IMR-90 (cell line): ENCODE measurements at regions not wholly inside any gene's neighbourhood (a gene's known extent, or its start where the extent isn't known, plus 50 kb on each side); places are given as distances from the start of the nearest gene placed in this dataset.

ENCODE experiments used
- ATAC-seq: fragments of 200-7000 bp; cut with Tn5 transposase; 2 replicates; pipeline ENCODE4 v1.9.1; 2020; ENCODE audit warnings: low read depth, mild to moderate bottlenecking, moderate library complexity
- BruUV-seq: library from RNA; stranded (reverse); fragments of 400-500 nt; replicated peaks from 2 replicates; lab custom pipeline; 2021; lab: Mats Ljungman, UMichigan
- CTCF ChIA-PET: fragments of 300-600 bp; formaldehyde crosslinking; extraction: SDS; loops from one replicate; lab custom pipeline; 2021; ENCODE audit warnings: antibody characterized with exemption; lab: Yijun Ruan, JAX
- POLR2A ChIA-PET: fragments of 300-600 bp; sonication (Branson Sonifier 250); formaldehyde crosslinking; loops from one replicate; lab custom pipeline; 2022; ENCODE audit warnings: antibody characterized with exemption; ENCODE audit not compliant: unreplicated experiment; lab: Charles Lee
- DNase-seq: peaks from one replicate; pipeline ENCODE4 v3.0.0; 2013
- H2AFZ ChIP-seq: replicated peaks from 2 replicates; pipeline ENCODE3; 2013; ENCODE audit warnings: low read length, mild to moderate bottlenecking; ENCODE audit not compliant: poor library complexity
- H2AK5ac ChIP-seq: 2 replicates; pipeline ENCODE4 v1.6.1; 2013; ENCODE audit warnings: low read depth, low read length, inconsistent platforms
- H2AK9ac ChIP-seq: replicated peaks from 2 replicates; pipeline ENCODE3; 2013; ENCODE audit warnings: mild to moderate bottlenecking, low read depth, low read length, moderate library complexity; ENCODE audit not compliant: poor library complexity
- H2BK120ac ChIP-seq: 2 replicates; pipeline ENCODE4 v1.6.1; 2013; ENCODE audit warnings: low read depth, low read length, inconsistent platforms
- H2BK15ac ChIP-seq: 3 replicates; pipeline ENCODE4 v1.6.1; 2013; ENCODE audit warnings: low read depth, low read length, inconsistent platforms
- H2BK20ac ChIP-seq: 2 replicates; pipeline ENCODE4 v1.6.1; 2013; ENCODE audit warnings: low read depth, mild to moderate bottlenecking, inconsistent platforms, low read length, moderate library complexity
- H2BK5ac ChIP-seq: 2 replicates; pipeline ENCODE4 v1.6.1; 2013; ENCODE audit warnings: mild to moderate bottlenecking, low read depth, low read length, inconsistent platforms; ENCODE audit not compliant: poor library complexity, severe bottlenecking
- H3K14ac ChIP-seq: replicated peaks from 2 replicates; pipeline ENCODE4 v1.6.1; 2013; ENCODE audit warnings: low read depth, low read length, inconsistent platforms
- H3K18ac ChIP-seq: 2 replicates; pipeline ENCODE4 v1.6.1; 2013; ENCODE audit warnings: low read depth, low read length, control low read depth
- H3K23ac ChIP-seq: 2 replicates; pipeline ENCODE4 v1.6.1; 2013; ENCODE audit warnings: low read depth, low read length, inconsistent platforms
- H3K27ac ChIP-seq: 2 replicates; pipeline ENCODE4 v1.5.1; 2013; ENCODE audit warnings: mild to moderate bottlenecking, control low read depth, low read length; ENCODE audit not compliant: insufficient read depth
- H3K27me3 ChIP-seq: 2 replicates; pipeline ENCODE4 v1.6.1; 2013; ENCODE audit warnings: low read length; ENCODE audit not compliant: control insufficient read depth, insufficient read depth
- H3K36me3 ChIP-seq: 2 replicates; pipeline ENCODE4 v1.6.1; 2013; ENCODE audit warnings: low read length, mixed read lengths; ENCODE audit not compliant: control insufficient read depth, insufficient read depth
- H3K4ac ChIP-seq: 2 replicates; pipeline ENCODE4 v1.6.1; 2013; ENCODE audit warnings: low read depth, low read length, inconsistent platforms
- H3K4me1 ChIP-seq: 2 replicates; pipeline ENCODE4 v1.6.1; 2013; ENCODE audit warnings: low read length, mixed read lengths; ENCODE audit not compliant: control insufficient read depth, insufficient read depth
- H3K4me2 ChIP-seq: 2 replicates; pipeline ENCODE4 v1.6.1; 2013; ENCODE audit warnings: low read depth, mild to moderate bottlenecking, control low read depth, low read length, moderate library complexity
- H3K4me3 ChIP-seq: 2 replicates; pipeline ENCODE4 v1.5.1; 2013; ENCODE audit warnings: low read depth, mild to moderate bottlenecking, control low read depth, low read length, moderate library complexity; ENCODE audit not compliant: insufficient read depth
- H3K56ac ChIP-seq: 2 replicates; pipeline ENCODE4 v1.6.1; 2013; ENCODE audit warnings: low read length, inconsistent platforms; ENCODE audit not compliant: insufficient read depth; ENCODE audit errors: extremely low read depth
- H3K79me1 ChIP-seq, 2 experiments: 2 replicates each; pipeline ENCODE4 v1.6.1; 2013; ENCODE audit warnings: low read length in 2 of 2, inconsistent platforms in 1 of 2, low read depth in 1 of 2
- H3K9ac ChIP-seq: 2 replicates; pipeline ENCODE4 v1.6.1; 2013; ENCODE audit warnings: low read depth, low read length, control low read depth
- H3K9me1 ChIP-seq: 2 replicates; pipeline ENCODE4 v1.6.1; 2013; ENCODE audit warnings: low read length, inconsistent platforms; ENCODE audit not compliant: insufficient read depth
- H3K9me3 ChIP-seq: 2 replicates; pipeline ENCODE4 v1.6.1; 2013; ENCODE audit warnings: low read length; ENCODE audit not compliant: control insufficient read depth, insufficient read depth
- H4K20me1 ChIP-seq: 2 replicates; pipeline ENCODE4 v1.6.1; 2013; ENCODE audit warnings: low read length, inconsistent platforms; ENCODE audit not compliant: insufficient read depth
- H4K5ac ChIP-seq: 2 replicates; pipeline ENCODE4 v1.6.1; 2013; ENCODE audit warnings: mild to moderate bottlenecking, low read depth, low read length, control low read depth
- H4K8ac ChIP-seq, 2 experiments: 2 replicates each; pipeline ENCODE4 v1.6.1; 2013; ENCODE audit warnings: low read depth in 2 of 2, low read length in 2 of 2, control low read depth in 1 of 2, inconsistent platforms in 1 of 2
- H4K91ac ChIP-seq: 2 replicates; pipeline ENCODE4 v1.6.1; 2013; ENCODE audit warnings: low read depth, low read length, inconsistent platforms; ENCODE audit not compliant: insufficient read depth
- FOS ChIP-seq: fragments of 150-350 bp; IDR thresholded peaks from 2 replicates; pipeline ENCODE4 v1.6.1; 2016; ENCODE audit warnings: low read depth, low read length
- RCOR1 ChIP-seq: IDR thresholded peaks from 2 replicates; pipeline ENCODE4 v1.6.1; 2012; ENCODE audit warnings: mild to moderate bottlenecking, low read length, improper control_type of control experiment; ENCODE audit not compliant: insufficient replicate concordance
- SMC3 ChIP-seq: fragments of 150-350 bp; IDR thresholded peaks from 2 replicates; pipeline ENCODE4 v1.6.1; 2016; ENCODE audit warnings: low read depth, mild to moderate bottlenecking, antibody characterized with exemption, low read length, moderate library complexity
- WGBS, 2 experiments: methylation state at CpG; one replicate each; pipeline versions ENCODE4 v1.1.5 to v1.1.7; 2013; ENCODE audit warnings: missing lambda C conversion rate in 2 of 2; ENCODE audit not compliant: insufficient read length in 1 of 2; ENCODE audit errors: extremely low coverage in 2 of 2; 5-methylcytosine and 5-hydroxymethylcytosine counted together
- dilution Hi-C: fragments of 300-500 bp; cut with HindIII; formaldehyde crosslinking; loops from one replicate; pipeline ENCODE4 v1.14.3; 2018; ENCODE audit warnings: low sequenced_read_pairs; ENCODE audit not compliant: unreplicated experiment
- in situ Hi-C: fragments of 300-500 bp; cut with MboI; formaldehyde crosslinking; loops from 3 replicates; pipeline ENCODE4 v1.14.3; 2019; ENCODE audit warnings: low sequenced_read_pairs, inconsistent platforms, mixed read lengths
- intact Hi-C: fragments of 100-400 bp; cut with micrococcal nuclease; formaldehyde crosslinking; loops from 2 replicates; pipeline ENCODE4 v1.10.0; 2022

DNA sequence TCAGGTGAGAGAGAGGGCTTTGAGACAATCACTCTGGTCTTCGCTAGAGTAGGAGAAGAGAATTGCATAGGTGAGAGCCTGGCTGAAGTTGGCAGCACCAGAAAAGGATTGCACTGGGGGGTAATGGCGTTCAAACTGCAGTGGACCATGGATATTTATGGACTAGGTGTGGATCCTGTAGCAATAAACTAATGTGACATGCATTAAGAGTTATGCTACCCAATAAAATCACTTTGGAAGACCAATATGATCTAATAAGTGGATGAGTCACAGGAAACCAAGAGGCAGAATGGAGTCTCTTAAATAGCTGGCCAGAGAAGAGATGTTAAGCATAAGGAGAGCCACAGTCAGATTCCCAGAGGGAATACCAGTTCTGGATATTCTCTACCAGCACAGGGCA is 259.8 kb downstream of the FBXO8 start:
- in situ Hi-C loops = no loop called here

More for the DNA sequence above, 259.8 kb downstream of the FBXO8 start:
- Histone ChIP-seq H4K8ac (no peak overlapping the region), H3K18ac (no peak overlapping the region), H2AK5ac (no peak overlapping the region), H3K9me3 (no peaks in the 10 kb centered on the region), H4K5ac (no peak overlapping the region), H2AFZ (no peak overlapping the region), H3K9me1 (no peaks in the 10 kb centered on the region), H3K56ac (no peak overlapping the region), H4K91ac (no peak overlapping the region), H3K23ac (no peak overlapping the region), H3K4ac (no peak overlapping the region), H4K20me1 (no peaks in the 10 kb centered on the region), H2BK20ac (no peak overlapping the region), H3K27me3 (no peaks in the 10 kb centered on the region), H2BK15ac (no peak overlapping the region), H3K4me3 (no peak overlapping the region), H3K36me3 (no peaks in the 10 kb centered on the region), H3K27ac (no peak overlapping the region), H3K4me1 (no peaks in the 10 kb centered on the region), H3K4me2 (no peak overlapping the region), H2AK9ac (no peak overlapping the region), H2BK120ac (no peak overlapping the region), H3K79me1 (no peaks in the 10 kb centered on the region), H3K9ac (no peak overlapping the region), H3K14ac (no peak overlapping the region), H2BK5ac (no peak overlapping the region)
- ATAC-seq (no peak), DNase-seq (peak; percentile 2)
- WGBS, 2 experiments = 83% methylated on average over 1 of the region's 2 CpGs; no CpG with 5 or more reads in 1 of the 2 experiments
- POLR2A ChIA-PET = no interaction called here
- BruUV-seq = no TSS peak
- intact Hi-C loops (no loop called here), dilution Hi-C loops (no loop called here)
- TF ChIP-seq RCOR1 (no peak), FOS (no peak), SMC3 (no peak)
- CTCF ChIA-PET = no interaction called here
